ENCODE measurements at regions not wholly inside any gene's neighbourhood (a gene's known extent, or its start where the extent isn't known, plus 50 kb on each side); places are given as distances from the start of the nearest gene placed in this dataset.

- no peak for DNase-seq
These were observed 217.1 kb downstream of the CSNK2A3 start for GRCh38 chr11:11135820-11136476.

- no peak for DNase-seq
These were observed 223.9 kb downstream of the CSNK2A3 start for GRCh38 chr11:11129118-11129517.

- no peak for DNase-seq
These were observed 227.4 kb downstream of the CSNK2A3 start for GRCh38 chr11:11125618-11126017.

GRCh38 chr11:11122749-11123148 is 230.3 kb downstream of the CSNK2A3 start:
- no peak for DNase-seq

- no peak for DNase-seq
These were observed 233.1 kb downstream of the CSNK2A3 start for GRCh38 chr11:11119917-11120316.

- DNase-seq: no peak
These were observed 235.3 kb downstream of the CSNK2A3 start for GRCh38 chr11:11117730-11118129.

GRCh38 chr11:11115475-11115874 is 237.6 kb downstream of the CSNK2A3 start:
- DNase-seq: no peak

- no peak for DNase-seq
These were observed 239.4 kb downstream of the CSNK2A3 start for GRCh38 chr11:11113626-11114025.

- no peak for DNase-seq
These were observed 245.0 kb downstream of the CSNK2A3 start for GRCh38 chr11:11108026-11108425.

- no peak for DNase-seq
These were observed 245.8 kb downstream of the CSNK2A3 start for GRCh38 chr11:11107076-11107723.

GRCh38 chr11:11105361-11105760 is 247.5 kb upstream of the ZBED5 start:
- DNase-seq: no peak

GRCh38 chr11:11095831-11096723 is 238.2 kb upstream of the ZBED5 start:
- DNase-seq: no peak

- no peak for DNase-seq
These were observed 232.6 kb upstream of the ZBED5 start for GRCh38 chr11:11090495-11090894.

- no peak for DNase-seq
These were observed 232.0 kb upstream of the ZBED5 start for GRCh38 chr11:11089805-11090204.

- no peak for DNase-seq
These were observed 229.1 kb upstream of the ZBED5 start for GRCh38 chr11:11086979-11087378.

- no peak for DNase-seq
These were observed 227.7 kb upstream of the ZBED5 start for GRCh38 chr11:11085580-11085979.

GRCh38 chr11:11084337-11084736 is 226.5 kb upstream of the ZBED5 start:
- no peak for DNase-seq

- no peak for DNase-seq
These were observed 225.6 kb upstream of the ZBED5 start for GRCh38 chr11:11083441-11083840.

- no peak for DNase-seq
These were observed 224.8 kb upstream of the ZBED5 start for GRCh38 chr11:11082646-11083045.

- DNase-seq: no peak
These were observed 223.9 kb upstream of the ZBED5 start for GRCh38 chr11:11081776-11082175.

GRCh38 chr11:11081288-11081687 is 223.4 kb upstream of the ZBED5 start:
- no peak for DNase-seq

GRCh38 chr11:11078344-11079086 is 220.7 kb upstream of the ZBED5 start:
- no peak for DNase-seq

- no peak for DNase-seq
These were observed 220.0 kb upstream of the ZBED5 start for GRCh38 chr11:11077898-11078297.
